ENCODE measurements at regions not wholly inside any gene's neighbourhood (a gene's known extent, or its start where the extent isn't known, plus 50 kb on each side); places are given as distances from the start of the nearest gene placed in this dataset.
A peak's percentile ranks its signal among the peaks of the same experiment; 100 is the strongest.
"Not testable (repeated sequence)": the region's sequence is repeated elsewhere in the genome, so short reads cannot be mapped to it uniquely, and the experiment has no call there.

DNA sequence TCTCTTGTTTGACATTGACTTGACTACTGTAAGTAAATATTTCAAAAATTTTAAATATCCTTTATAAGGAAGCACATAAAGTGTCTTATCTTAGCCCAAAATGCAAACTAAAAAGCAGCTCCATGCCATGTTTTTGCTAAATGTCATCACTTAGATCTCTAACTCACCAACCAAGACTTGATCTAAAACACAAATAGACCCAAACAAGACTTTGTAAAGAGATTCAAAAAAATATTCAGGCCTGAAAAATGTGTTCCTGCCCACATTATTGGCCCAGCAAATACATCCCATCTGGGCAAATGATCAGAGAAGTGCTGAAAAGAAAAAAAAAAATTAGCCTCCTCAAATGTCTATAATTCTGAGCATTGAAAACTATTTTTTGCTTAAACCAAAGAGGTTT is 187.6 kb downstream of the MREG start:
- no peak for FAIRE-seq
- no peak for DNase-seq (ENCODE audit: low read depth)
- no peaks in the 10 kb centered on the region for H3K36me3 ChIP-seq (ENCODE audit: control insufficient read depth, insufficient read depth, low read length)
- no peak overlapping the region for H3K4me3 ChIP-seq (ENCODE audit: low read depth, low read length)
- H3K27me3 ChIP-seq (ENCODE audit: control insufficient read depth, insufficient read depth, low read length) = no peaks in the 10 kb centered on the region
- TF ChIP-seq, protein P1, sequence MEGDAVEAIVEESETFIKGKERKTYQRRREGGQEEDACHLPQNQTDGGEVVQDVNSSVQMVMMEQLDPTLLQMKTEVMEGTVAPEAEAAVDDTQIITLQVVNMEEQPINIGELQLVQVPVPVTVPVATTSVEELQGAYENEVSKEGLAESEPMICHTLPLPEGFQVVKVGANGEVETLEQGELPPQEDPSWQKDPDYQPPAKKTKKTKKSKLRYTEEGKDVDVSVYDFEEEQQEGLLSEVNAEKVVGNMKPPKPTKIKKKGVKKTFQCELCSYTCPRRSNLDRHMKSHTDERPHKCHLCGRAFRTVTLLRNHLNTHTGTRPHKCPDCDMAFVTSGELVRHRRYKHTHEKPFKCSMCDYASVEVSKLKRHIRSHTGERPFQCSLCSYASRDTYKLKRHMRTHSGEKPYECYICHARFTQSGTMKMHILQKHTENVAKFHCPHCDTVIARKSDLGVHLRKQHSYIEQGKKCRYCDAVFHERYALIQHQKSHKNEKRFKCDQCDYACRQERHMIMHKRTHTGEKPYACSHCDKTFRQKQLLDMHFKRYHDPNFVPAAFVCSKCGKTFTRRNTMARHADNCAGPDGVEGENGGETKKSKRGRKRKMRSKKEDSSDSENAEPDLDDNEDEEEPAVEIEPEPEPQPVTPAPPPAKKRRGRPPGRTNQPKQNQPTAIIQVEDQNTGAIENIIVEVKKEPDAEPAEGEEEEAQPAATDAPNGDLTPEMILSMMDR (IDR thresholded peaks at IDR 0.05; ENCODE audit: insufficient read depth, low read length, severe bottlenecking) = no peak

GRCh38 chr2:215821298-215821697 is 192.1 kb downstream of the MREG start:
- not testable (repeated sequence) for FAIRE-seq; H3K36me3 ChIP-seq (ENCODE audit: control insufficient read depth, insufficient read depth, low read length); H3K4me3 ChIP-seq (ENCODE audit: low read depth, low read length); H3K27me3 ChIP-seq (ENCODE audit: control insufficient read depth, insufficient read depth, low read length); DNase-seq (ENCODE audit: low read depth)

GRCh38 chr2:215819713-215820112 is 193.6 kb downstream of the MREG start:
- not testable (repeated sequence) for H3K4me3 ChIP-seq (ENCODE audit: low read depth, low read length); FAIRE-seq; H3K27me3 ChIP-seq (ENCODE audit: control insufficient read depth, insufficient read depth, low read length); DNase-seq (ENCODE audit: low read depth); H3K36me3 ChIP-seq (ENCODE audit: control insufficient read depth, insufficient read depth, low read length)

GRCh38 chr2:215817046-215817445 is 196.3 kb downstream of the MREG start:
- DNase-seq (ENCODE audit: low read depth) = no peak
- Histone ChIP-seq H3K4me3 (ENCODE audit: low read depth, low read length) (no peak overlapping the region), H3K36me3 (ENCODE audit: control insufficient read depth, insufficient read depth, low read length) (no peaks in the 10 kb centered on the region), H3K27me3 (ENCODE audit: control insufficient read depth, insufficient read depth, low read length) (no peaks in the 10 kb centered on the region)
- no peak for FAIRE-seq
- TF ChIP-seq, protein P1 (IDR thresholded peaks at IDR 0.05; ENCODE audit: insufficient read depth, low read length, severe bottlenecking) = no peak

DNA sequence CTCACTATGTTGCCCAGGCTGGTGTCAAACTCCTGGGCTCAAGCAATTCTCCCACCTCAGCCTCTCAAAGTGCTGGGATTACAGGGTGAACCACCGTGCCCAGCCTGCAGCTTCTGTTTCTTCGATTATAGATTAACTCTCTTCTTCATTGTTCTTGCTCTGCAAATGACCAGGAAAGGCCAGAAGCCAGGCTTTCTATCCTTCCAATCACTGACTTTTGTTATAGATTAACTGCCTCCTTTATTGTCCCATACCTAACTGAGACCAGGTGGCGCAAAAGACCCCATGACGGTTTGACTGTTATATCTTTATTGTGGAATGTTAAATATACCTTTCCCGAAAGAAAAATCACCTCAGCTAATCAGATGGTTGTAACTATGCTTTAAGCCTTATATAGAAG is 196.9 kb downstream of the MREG start:
- no peak for DNase-seq (ENCODE audit: low read depth)
- Histone ChIP-seq H3K36me3 (ENCODE audit: control insufficient read depth, insufficient read depth, low read length) (no peaks in the 10 kb centered on the region), H3K27me3 (ENCODE audit: control insufficient read depth, insufficient read depth, low read length) (no peaks in the 10 kb centered on the region), H3K4me3 (ENCODE audit: low read depth, low read length) (no peak overlapping the region)
- FAIRE-seq = no peak
- TF ChIP-seq, protein P1 (IDR thresholded peaks at IDR 0.05; ENCODE audit: insufficient read depth, low read length, severe bottlenecking) = no peak

GRCh38 chr2:215815960-215816359 is 197.4 kb downstream of the MREG start:
- Histone ChIP-seq H3K36me3 (ENCODE audit: control insufficient read depth, insufficient read depth, low read length) (no peaks in the 10 kb centered on the region), H3K27me3 (ENCODE audit: control insufficient read depth, insufficient read depth, low read length) (no peaks in the 10 kb centered on the region), H3K4me3 (ENCODE audit: low read depth, low read length) (no peak overlapping the region)
- FAIRE-seq (no peak), DNase-seq (ENCODE audit: low read depth) (no peak)
- TF ChIP-seq, protein P1 (IDR thresholded peaks at IDR 0.05; ENCODE audit: insufficient read depth, low read length, severe bottlenecking) = no peak

GRCh38 chr2:215812966-215813365 is 200.4 kb downstream of the MREG start:
- no peaks in the 10 kb centered on the region for H3K27me3 ChIP-seq (ENCODE audit: control insufficient read depth, insufficient read depth, low read length)
- DNase-seq (ENCODE audit: low read depth) (peak; percentile 59), FAIRE-seq (no peak)
- TF ChIP-seq, protein P1 (IDR thresholded peaks at IDR 0.05; ENCODE audit: insufficient read depth, low read length, severe bottlenecking) = no peak
- H3K36me3 ChIP-seq (ENCODE audit: control insufficient read depth, insufficient read depth, low read length) = no peaks in the 10 kb centered on the region
- H3K4me3 ChIP-seq (ENCODE audit: low read depth, low read length) = no peak overlapping the region
